Cardiac muscle cell (in vitro differentiated cells and primary cell): ENCODE measurements at regions not wholly inside any gene's neighbourhood (a gene's known extent, or its start where the extent isn't known, plus 50 kb on each side); places are given as distances from the start of the nearest gene placed in this dataset.

Source experiments
- DNase-seq, 2 donors: peaks; one replicate each; pipeline versions ENCODE4 v3.0.0 to v3.0.0-alpha.2; 2010 to 2017; ENCODE audit warnings: low read depth in 1 of 2, low spot score in 1 of 2
- H3K27ac ChIP-seq: fragments of 200-600 bp; sonication (generic); 2 replicates; pipeline ENCODE4 v1.5.1; 2016
- H3K27me3 ChIP-seq: fragments of 200-600 bp; sonication (generic); 2 replicates; pipeline ENCODE4 v1.6.0; 2016; ENCODE audit warnings: control low read depth
- H3K36me3 ChIP-seq: fragments of 200-600 bp; sonication (generic); 2 replicates; pipeline ENCODE4 v1.5.1; 2016; ENCODE audit warnings: control low read depth
- H3K4me1 ChIP-seq: fragments of 200-600 bp; sonication (generic); 2 replicates; pipeline ENCODE4 v1.8.1; 2017; ENCODE audit warnings: low read depth, mild to moderate bottlenecking, mixed run types
- H3K4me3 ChIP-seq: fragments of 200-600 bp; sonication (generic); 2 replicates; pipeline ENCODE4 v1.5.1; 2016; ENCODE audit warnings: mild to moderate bottlenecking
- H3K9me3 ChIP-seq: fragments of 200-600 bp; sonication (generic); 2 replicates; pipeline ENCODE4 v1.5.1; 2017; ENCODE audit warnings: low read depth, mild to moderate bottlenecking, control low read depth
- CTCF ChIP-seq: IDR thresholded peaks from 2 replicates; pipeline ENCODE4 v1.5.1; 2012; ENCODE audit warnings: low read depth, mild to moderate bottlenecking, low read length

DNA sequence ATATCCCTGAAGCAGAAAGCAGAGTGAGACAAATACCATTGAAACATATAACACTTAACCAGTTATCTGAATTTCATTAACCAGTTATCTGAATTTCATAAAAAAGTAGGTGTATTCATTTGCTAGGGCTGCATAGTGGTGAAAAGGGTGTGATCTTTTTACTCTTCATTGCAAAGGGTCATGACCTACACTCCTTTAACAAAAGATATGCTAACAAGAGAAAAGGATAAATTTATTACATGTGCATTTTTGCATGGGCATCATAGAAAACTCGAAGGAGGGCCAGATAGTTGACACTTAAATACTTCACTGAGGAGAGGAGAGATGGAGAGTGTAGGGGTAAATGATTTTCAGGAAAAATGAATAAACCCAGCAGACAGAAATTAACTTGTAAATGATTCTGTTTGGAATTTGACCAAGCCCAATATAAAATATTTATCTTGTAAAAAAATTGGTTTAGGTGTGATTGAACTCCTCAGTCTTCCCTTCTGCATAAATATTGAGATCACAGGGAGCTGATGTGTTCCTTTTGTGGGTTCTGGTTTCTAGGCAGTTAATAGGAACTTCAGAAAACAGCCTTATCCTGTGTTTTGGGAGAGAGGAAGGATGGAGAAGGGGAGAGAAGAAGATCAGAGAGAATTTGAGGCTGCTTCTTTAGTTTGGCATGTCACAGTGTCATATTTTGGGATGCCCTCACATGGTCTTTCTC lies 372.5 kb upstream of the SYT4 start:
- Histone ChIP-seq H3K4me1 (no peaks in the 10 kb centered on the region), H3K27me3 (no peaks in the 10 kb centered on the region), H3K27ac (no peak overlapping the region), H3K36me3 (no peaks in the 10 kb centered on the region), H3K9me3 (no peaks in the 10 kb centered on the region), H3K4me3 (no peak overlapping the region)
- no peak for DNase-seq
- TF ChIP-seq CTCF = no peak

DNA sequence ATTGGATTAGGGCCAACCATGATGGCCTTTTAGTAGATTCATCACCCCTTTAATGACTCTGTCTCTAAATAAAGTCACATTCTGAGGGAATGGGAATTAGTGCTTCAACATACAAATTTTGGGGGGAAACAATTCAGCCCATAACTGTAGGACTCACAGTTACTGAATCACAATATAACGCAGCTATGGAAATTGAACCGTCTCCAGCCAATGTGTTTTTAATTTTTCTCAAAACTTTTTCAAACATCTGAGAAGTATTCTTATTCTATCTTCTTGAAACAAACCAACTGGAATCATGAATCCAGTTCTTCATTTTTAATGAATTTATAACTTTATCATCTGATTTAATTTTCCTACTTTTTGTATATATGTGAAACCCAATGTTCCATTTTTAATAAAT lies 373.1 kb upstream of the SYT4 start:
- Histone ChIP-seq H3K36me3 (no peaks in the 10 kb centered on the region), H3K4me3 (no peak overlapping the region), H3K4me1 (no peaks in the 10 kb centered on the region), H3K27ac (no peak overlapping the region), H3K9me3 (no peaks in the 10 kb centered on the region), H3K27me3 (no peaks in the 10 kb centered on the region)
- no peak for TF ChIP-seq CTCF
- no peak for DNase-seq

DNA sequence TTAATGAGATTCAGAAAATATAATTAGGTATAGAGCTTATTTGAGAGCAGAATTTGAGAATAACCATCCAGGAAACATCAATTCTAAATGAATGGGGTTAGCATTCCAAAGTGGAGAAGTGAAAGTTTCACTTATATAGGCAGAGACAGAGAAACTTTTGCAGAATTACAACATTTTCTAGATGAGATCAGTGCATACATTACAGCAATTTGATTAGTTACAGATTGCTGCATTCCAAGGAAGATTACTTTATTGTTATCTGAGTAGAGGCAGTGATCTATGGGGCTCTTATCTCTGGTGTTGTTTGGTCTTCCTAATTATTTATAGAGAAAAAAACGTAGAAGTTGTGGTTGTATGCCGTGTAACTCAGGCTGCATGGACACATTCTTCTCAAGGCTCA lies 373.8 kb upstream of the SYT4 start:
- H3K36me3 ChIP-seq = no peaks in the 10 kb centered on the region
- no peak for DNase-seq
- H3K27me3 ChIP-seq = no peaks in the 10 kb centered on the region
- H3K27ac ChIP-seq = no peak overlapping the region
- H3K4me3 ChIP-seq = no peak overlapping the region
- no peak for TF ChIP-seq CTCF
- H3K4me1 ChIP-seq = no peaks in the 10 kb centered on the region
- H3K9me3 ChIP-seq = no peaks in the 10 kb centered on the region

DNA sequence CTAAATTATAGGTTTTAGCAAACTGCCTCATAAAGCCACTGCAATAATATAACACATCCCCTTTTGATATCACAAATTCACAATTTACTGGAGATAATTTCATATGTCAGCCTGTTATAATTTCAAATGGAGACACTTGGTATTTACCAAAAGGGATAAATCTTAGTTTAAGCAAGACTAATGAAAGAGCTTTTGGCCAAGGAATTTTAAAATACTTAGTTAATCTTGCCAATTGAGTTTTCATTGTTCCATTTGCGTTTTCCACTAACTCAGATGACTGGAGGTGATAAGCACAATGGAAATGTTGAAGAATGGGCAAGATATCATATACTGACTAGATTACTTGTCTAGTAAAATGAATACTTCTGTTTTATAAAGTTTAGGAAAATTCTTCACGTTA lies 379.3 kb upstream of the SYT4 start:
- Histone ChIP-seq H3K9me3 (no peaks in the 10 kb centered on the region), H3K4me1 (no peaks in the 10 kb centered on the region), H3K27ac (no peak overlapping the region), H3K36me3 (no peaks in the 10 kb centered on the region), H3K27me3 (no peaks in the 10 kb centered on the region), H3K4me3 (no peak overlapping the region)
- TF ChIP-seq CTCF = no peak
- DNase-seq = no peak

DNA sequence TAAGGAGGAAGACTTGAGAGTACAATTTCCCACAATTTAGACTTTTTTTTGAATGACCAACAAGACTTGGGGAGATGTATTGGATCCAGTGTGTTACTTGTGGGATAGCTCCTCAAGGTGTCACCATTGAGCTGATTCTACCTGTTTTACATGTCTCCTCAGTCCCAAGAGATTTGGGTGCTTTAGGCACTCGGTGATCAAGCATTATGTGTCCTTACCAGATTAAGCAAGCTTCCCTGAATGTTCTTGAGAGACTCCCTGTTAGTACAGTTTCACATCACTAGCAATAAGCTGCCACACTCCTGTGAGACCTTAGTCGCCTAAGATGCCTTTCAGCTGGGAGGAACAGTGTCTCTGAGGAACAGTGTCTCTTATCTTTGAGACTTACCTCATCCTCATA lies 384.3 kb upstream of the SYT4 start:
- Histone ChIP-seq H3K4me1 (no peaks in the 10 kb centered on the region), H3K27me3 (no peaks in the 10 kb centered on the region), H3K27ac (no peak overlapping the region), H3K36me3 (no peaks in the 10 kb centered on the region), H3K4me3 (no peak overlapping the region), H3K9me3 (no peaks in the 10 kb centered on the region)
- peak; percentile 35 for TF ChIP-seq CTCF
- peak; percentile 35 to 68 for DNase-seq
